ENCODE measurements at regions not wholly inside any gene's neighbourhood (a gene's known extent, or its start where the extent isn't known, plus 50 kb on each side); places are given as distances from the start of the nearest gene placed in this dataset.

- Histone ChIP-seq H3K27ac (no peak overlapping the region), H3K4me3 (no peak overlapping the region)
- no peak for DNase-seq (ENCODE audit: low spot score)
- TF ChIP-seq CTCF (IDR thresholded peaks at IDR 0.05), result no peak
Observed at GRCh38 chr7:79964463-79964862, 170.2 kb upstream of the GNAI1 start.

GRCh38 chr7:79953130-79953529, 181.5 kb upstream of the GNAI1 start:
- DNase-seq (ENCODE audit: low spot score), result no peak
- Histone ChIP-seq H3K27ac (no peak overlapping the region), H3K4me3 (no peak overlapping the region)
- no peak for TF ChIP-seq CTCF (IDR thresholded peaks at IDR 0.05)

- H3K27ac ChIP-seq, result no peak overlapping the region
- no peak overlapping the region for H3K4me3 ChIP-seq
- no peak for DNase-seq (ENCODE audit: low spot score)
- no peak for TF ChIP-seq CTCF (IDR thresholded peaks at IDR 0.05)
Observed at GRCh38 chr7:79952399-79952798, 182.2 kb upstream of the GNAI1 start.

- Histone ChIP-seq H3K27ac (no peak overlapping the region), H3K4me3 (no peak overlapping the region)
- no peak for TF ChIP-seq CTCF (IDR thresholded peaks at IDR 0.05)
- DNase-seq (ENCODE audit: low spot score), result no peak
Observed at GRCh38 chr7:79951415-79951814, 183.2 kb upstream of the GNAI1 start.

GRCh38 chr7:79949778-79950177, 184.9 kb upstream of the GNAI1 start:
- no peak overlapping the region for H3K27ac ChIP-seq
- TF ChIP-seq CTCF (IDR thresholded peaks at IDR 0.05), result no peak
- DNase-seq (ENCODE audit: low spot score), result no peak
- no peak overlapping the region for H3K4me3 ChIP-seq

- no peak for DNase-seq (ENCODE audit: low spot score)
- H3K4me3 ChIP-seq, result no peak overlapping the region
- TF ChIP-seq CTCF (IDR thresholded peaks at IDR 0.05), result no peak
- no peak overlapping the region for H3K27ac ChIP-seq
Observed at GRCh38 chr7:79936281-79936983, 198.2 kb upstream of the GNAI1 start.

GRCh38 chr7:79934727-79935126, 199.9 kb upstream of the GNAI1 start:
- Histone ChIP-seq H3K27ac (no peak overlapping the region), H3K4me3 (no peak overlapping the region)
- DNase-seq (ENCODE audit: low spot score), result no peak
- no peak for TF ChIP-seq CTCF (IDR thresholded peaks at IDR 0.05)

All from coronary artery (tissue), 2 donors.